ENCODE measurements at regions not wholly inside any gene's neighbourhood (a gene's known extent, or its start where the extent isn't known, plus 50 kb on each side); places are given as distances from the start of the nearest gene placed in this dataset.

DNA sequence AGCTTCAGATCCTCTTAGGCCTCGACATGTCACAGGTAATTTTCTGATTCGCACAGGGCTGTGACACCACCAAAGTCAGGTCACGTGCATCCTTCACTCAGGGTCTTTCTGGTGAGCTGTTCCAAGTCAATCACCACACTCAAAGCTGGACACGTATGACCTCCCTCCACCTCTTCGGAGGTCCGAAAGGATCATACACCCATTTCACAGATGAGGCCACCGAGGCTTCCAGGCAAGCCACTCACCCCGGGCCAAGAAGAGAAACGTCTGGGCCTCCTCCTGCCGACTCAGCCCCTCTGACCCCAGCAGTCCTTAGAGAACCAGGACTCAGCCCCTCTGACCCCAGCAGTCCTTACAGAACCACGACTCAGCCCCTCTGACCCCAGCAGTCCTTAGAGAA, 74.6 kb downstream of the FOXL3 start:
- TF ChIP-seq ZBTB17 (tag by site-specific recombination; IDR thresholded peaks at IDR 0.05) (no peak), ZEB2 (tag by site-specific recombination; IDR thresholded peaks at IDR 0.05) (no peak), BCL11A (tag by site-specific recombination; IDR thresholded peaks at IDR 0.05; ENCODE audit: low read depth) (no peak), ZNF148 (tag by site-specific recombination; IDR thresholded peaks at IDR 0.05; ENCODE audit: borderline replicate concordance) (no peak), ZBTB21 (tag by site-specific recombination; IDR thresholded peaks at IDR 0.05) (no peak), ZNF114 (tag by site-specific recombination; IDR thresholded peaks at IDR 0.05) (no peak), OSR2 (tag by site-specific recombination; IDR thresholded peaks at IDR 0.05) (no peak), TRIM28 (IDR thresholded peaks at IDR 0.05; ENCODE audit: borderline replicate concordance, low read length) (no peak), MZF1 (tag by site-specific recombination; IDR thresholded peaks at IDR 0.05; ENCODE audit: borderline replicate concordance) (no peak), ZNF529 (tag by site-specific recombination; IDR thresholded peaks at IDR 0.05; ENCODE audit: insufficient replicate concordance) (no peak), ZNF266 (tag by site-specific recombination; IDR thresholded peaks at IDR 0.05; ENCODE audit: low read depth) (no peak), ZNF48 (tag by site-specific recombination; IDR thresholded peaks at IDR 0.05) (no peak)
- TF ChIP-seq, protein P1, sequence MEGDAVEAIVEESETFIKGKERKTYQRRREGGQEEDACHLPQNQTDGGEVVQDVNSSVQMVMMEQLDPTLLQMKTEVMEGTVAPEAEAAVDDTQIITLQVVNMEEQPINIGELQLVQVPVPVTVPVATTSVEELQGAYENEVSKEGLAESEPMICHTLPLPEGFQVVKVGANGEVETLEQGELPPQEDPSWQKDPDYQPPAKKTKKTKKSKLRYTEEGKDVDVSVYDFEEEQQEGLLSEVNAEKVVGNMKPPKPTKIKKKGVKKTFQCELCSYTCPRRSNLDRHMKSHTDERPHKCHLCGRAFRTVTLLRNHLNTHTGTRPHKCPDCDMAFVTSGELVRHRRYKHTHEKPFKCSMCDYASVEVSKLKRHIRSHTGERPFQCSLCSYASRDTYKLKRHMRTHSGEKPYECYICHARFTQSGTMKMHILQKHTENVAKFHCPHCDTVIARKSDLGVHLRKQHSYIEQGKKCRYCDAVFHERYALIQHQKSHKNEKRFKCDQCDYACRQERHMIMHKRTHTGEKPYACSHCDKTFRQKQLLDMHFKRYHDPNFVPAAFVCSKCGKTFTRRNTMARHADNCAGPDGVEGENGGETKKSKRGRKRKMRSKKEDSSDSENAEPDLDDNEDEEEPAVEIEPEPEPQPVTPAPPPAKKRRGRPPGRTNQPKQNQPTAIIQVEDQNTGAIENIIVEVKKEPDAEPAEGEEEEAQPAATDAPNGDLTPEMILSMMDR (tag by site-specific recombination; IDR thresholded peaks at IDR 0.05): no peak

Measured in HEK293 (cell line).